ENCODE measurements at regions not wholly inside any gene's neighbourhood (a gene's known extent, or its start where the extent isn't known, plus 50 kb on each side); places are given as distances from the start of the nearest gene placed in this dataset.

DNA sequence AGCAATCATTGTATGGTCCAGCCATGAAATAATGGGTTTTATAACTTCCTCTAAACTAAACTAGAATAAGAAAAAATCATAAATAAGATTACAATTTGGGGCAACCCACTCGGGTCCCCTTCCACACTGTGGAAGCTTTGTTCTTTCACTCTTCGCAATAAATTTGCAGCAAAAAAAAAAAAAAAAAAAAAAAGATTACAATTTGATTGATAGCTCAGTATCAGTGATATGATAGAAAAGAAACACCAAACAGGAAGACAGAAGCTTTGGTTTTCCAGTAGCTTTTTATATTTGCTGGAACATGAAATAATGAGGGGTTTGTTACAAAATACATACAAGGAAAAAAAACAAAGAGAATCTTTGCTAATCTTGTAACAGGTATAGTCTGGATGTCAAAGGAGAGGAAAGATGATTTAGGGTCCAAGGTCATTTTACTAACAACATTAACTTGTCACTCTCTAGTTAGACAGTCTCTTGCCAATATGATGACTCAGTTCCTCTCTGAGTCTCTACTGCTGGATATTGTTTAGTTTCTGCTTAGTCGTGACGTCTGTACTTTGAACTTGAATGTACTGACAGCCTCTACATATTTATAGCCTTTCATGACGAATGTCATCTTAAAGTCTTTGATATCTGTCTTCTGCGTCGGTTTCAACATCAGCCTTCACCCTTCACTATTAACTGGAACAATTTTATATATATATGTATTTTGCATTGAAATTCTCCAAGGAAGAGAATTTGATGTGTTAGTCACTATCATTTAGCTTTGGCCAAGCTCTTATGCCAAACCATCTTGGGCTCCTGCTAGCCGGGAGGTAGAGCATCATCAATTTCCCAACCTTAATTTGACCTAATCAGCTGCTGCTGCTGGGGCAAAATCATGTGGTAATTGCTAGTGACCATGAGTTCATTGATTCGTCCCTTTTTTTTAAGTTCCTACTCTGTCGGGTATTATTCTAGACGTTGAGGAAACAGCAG lies 213.1 kb upstream of the STXBP5 start (continued):
- TF ChIP-seq, protein P1, sequence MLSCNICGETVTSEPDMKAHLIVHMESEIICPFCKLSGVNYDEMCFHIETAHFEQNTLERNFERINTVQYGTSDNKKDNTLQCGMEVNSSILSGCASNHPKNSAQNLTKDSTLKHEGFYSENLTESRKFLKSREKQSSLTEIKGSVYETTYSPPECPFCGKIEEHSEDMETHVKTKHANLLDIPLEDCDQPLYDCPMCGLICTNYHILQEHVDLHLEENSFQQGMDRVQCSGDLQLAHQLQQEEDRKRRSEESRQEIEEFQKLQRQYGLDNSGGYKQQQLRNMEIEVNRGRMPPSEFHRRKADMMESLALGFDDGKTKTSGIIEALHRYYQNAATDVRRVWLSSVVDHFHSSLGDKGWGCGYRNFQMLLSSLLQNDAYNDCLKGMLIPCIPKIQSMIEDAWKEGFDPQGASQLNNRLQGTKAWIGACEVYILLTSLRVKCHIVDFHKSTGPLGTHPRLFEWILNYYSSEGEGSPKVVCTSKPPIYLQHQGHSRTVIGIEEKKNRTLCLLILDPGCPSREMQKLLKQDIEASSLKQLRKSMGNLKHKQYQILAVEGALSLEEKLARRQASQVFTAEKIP (CRISPR knock-in tag; IDR thresholded peaks at IDR 0.05; ENCODE audit: borderline replicate concordance), result no peak
- TF ChIP-seq, protein P2, sequence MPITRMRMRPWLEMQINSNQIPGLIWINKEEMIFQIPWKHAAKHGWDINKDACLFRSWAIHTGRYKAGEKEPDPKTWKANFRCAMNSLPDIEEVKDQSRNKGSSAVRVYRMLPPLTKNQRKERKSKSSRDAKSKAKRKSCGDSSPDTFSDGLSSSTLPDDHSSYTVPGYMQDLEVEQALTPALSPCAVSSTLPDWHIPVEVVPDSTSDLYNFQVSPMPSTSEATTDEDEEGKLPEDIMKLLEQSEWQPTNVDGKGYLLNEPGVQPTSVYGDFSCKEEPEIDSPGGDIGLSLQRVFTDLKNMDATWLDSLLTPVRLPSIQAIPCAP (CRISPR knock-in tag; IDR thresholded peaks at IDR 0.05; ENCODE audit: low read depth), result no peak
- TF ChIP-seq FOSL1 (CRISPR knock-in tag; IDR thresholded peaks at IDR 0.05; ENCODE audit: borderline replicate concordance) (peak; percentile 81; the same call in 1 of the 2 replicates), ZBTB7A (CRISPR knock-in tag; IDR thresholded peaks at IDR 0.05) (no peak), FOXP1 (IDR thresholded peaks at IDR 0.05) (no peak), FOXP1 (CRISPR knock-in tag; IDR thresholded peaks at IDR 0.05) (peak; percentile 82), ISL2 (CRISPR knock-in tag; IDR thresholded peaks at IDR 0.05) (peak; percentile 59; the same call in 1 of the 2 replicates), ZNF839 (CRISPR knock-in tag; IDR thresholded peaks at IDR 0.05; ENCODE audit: borderline replicate concordance) (no peak), NFIB (CRISPR knock-in tag; IDR thresholded peaks at IDR 0.05; ENCODE audit: borderline replicate concordance) (no peak), SIN3B (IDR thresholded peaks at IDR 0.05; ENCODE audit: low read length) (no peak), ZNF614 (CRISPR knock-in tag; IDR thresholded peaks at IDR 0.05; ENCODE audit: borderline replicate concordance) (peak; percentile 99), ZNF557 (CRISPR knock-in tag; IDR thresholded peaks at IDR 0.05) (no peak), SMARCC2 (IDR thresholded peaks at IDR 0.05) (peak; percentile 53; the same call in 1 of the 2 replicates), KAT2B (IDR thresholded peaks at IDR 0.05; ENCODE audit: borderline replicate concordance, low read depth, low read length) (no peak), ATF1 (CRISPR knock-in tag; IDR thresholded peaks at IDR 0.05) (peak; percentile 53; the same call in 1 of the 2 replicates), SSRP1 (CRISPR knock-in tag; IDR thresholded peaks at IDR 0.05) (peak; percentile 78; the same call in 1 of the 2 replicates)
- TF ChIP-seq, protein P3, sequence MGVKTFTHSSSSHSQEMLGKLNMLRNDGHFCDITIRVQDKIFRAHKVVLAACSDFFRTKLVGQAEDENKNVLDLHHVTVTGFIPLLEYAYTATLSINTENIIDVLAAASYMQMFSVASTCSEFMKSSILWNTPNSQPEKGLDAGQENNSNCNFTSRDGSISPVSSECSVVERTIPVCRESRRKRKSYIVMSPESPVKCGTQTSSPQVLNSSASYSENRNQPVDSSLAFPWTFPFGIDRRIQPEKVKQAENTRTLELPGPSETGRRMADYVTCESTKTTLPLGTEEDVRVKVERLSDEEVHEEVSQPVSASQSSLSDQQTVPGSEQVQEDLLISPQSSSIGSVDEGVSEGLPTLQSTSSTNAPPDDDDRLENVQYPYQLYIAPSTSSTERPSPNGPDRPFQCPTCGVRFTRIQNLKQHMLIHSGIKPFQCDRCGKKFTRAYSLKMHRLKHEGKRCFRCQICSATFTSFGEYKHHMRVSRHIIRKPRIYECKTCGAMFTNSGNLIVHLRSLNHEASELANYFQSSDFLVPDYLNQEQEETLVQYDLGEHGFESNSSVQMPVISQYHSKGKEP (CRISPR knock-in tag; IDR thresholded peaks at IDR 0.05), result no peak
- TF ChIP-seq, protein P4, sequence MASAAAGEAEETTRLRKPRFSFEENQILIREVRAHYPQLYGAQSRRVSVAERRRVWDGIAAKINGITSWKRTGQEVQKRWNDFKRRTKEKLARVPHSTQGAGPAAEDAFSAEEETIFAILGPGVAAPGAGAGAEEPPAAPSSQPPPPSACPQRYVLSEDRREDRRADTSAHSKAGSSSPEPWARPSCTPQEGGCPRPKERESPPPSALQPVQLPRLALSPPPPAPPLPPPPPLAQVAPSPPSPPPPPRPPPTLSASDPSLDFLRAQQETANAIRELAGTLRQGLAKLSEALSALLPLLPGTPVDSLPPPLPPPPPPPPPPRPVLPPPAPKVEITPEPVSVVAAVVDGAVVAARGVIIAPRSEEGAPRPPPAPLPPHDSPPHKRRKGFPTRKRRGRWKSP (CRISPR knock-in tag; IDR thresholded peaks at IDR 0.05), result no peak; the same call in 1 of the 2 replicates
- TF ChIP-seq, protein P5, sequence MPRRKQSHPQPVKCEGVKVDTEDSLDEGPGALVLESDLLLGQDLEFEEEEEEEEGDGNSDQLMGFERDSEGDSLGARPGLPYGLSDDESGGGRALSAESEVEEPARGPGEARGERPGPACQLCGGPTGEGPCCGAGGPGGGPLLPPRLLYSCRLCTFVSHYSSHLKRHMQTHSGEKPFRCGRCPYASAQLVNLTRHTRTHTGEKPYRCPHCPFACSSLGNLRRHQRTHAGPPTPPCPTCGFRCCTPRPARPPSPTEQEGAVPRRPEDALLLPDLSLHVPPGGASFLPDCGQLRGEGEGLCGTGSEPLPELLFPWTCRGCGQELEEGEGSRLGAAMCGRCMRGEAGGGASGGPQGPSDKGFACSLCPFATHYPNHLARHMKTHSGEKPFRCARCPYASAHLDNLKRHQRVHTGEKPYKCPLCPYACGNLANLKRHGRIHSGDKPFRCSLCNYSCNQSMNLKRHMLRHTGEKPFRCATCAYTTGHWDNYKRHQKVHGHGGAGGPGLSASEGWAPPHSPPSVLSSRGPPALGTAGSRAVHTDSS (CRISPR knock-in tag; conservative IDR thresholded peaks at IDR 0.05), result no peak
- TF ChIP-seq, protein P6, sequence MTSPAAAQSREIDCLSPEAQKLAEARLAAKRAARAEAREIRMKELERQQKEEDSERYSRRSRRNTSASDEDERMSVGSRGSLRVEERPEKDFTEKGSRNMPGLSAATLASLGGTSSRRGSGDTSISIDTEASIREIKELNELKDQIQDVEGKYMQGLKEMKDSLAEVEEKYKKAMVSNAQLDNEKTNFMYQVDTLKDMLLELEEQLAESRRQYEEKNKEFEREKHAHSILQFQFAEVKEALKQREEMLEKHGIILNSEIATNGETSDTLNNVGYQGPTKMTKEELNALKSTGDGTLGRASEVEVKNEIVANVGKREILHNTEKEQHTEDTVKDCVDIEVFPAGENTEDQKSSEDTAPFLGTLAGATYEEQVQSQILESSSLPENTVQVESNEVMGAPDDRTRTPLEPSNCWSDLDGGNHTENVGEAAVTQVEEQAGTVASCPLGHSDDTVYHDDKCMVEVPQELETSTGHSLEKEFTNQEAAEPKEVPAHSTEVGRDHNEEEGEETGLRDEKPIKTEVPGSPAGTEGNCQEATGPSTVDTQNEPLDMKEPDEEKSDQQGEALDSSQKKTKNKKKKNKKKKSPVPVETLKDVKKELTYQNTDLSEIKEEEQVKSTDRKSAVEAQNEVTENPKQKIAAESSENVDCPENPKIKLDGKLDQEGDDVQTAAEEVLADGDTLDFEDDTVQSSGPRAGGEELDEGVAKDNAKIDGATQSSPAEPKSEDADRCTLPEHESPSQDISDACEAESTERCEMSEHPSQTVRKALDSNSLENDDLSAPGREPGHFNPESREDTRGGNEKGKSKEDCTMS (CRISPR knock-in tag; conservative IDR thresholded peaks at IDR 0.05), result no peak
